B cell (primary cell): ENCODE measurements at regions not wholly inside any gene's neighbourhood (a gene's known extent, or its start where the extent isn't known, plus 50 kb on each side); places are given as distances from the start of the nearest gene placed in this dataset.

ENCODE experiments used
- ATAC-seq: fragments of 200-7000 bp; cut with Tn5 transposase; one replicate; pipeline ENCODE4 v1.10.0; 2021; ENCODE audit warnings: low read depth, mild to moderate bottlenecking, moderate number of reproducible peaks, moderate library complexity
- CTCF ChIA-PET: fragments of 350-600 bp; sonication (Branson Sonifier 250); formaldehyde crosslinking; loops from one replicate; lab custom pipeline; 2021; ENCODE audit warnings: antibody characterized with exemption, inconsistent platforms; lab: Charles Lee
- POLR2A ChIA-PET: fragments of 350-600 bp; sonication (Branson Sonifier 250); formaldehyde crosslinking; loops from one replicate; lab custom pipeline; 2021; ENCODE audit warnings: antibody characterized with exemption; lab: Charles Lee
- DNase-seq: peaks from one replicate; pipeline ENCODE4 v3.0.0; 2013
- H2AFZ ChIP-seq: 2 replicates; pipeline ENCODE4 v1.6.1; 2012; ENCODE audit warnings: mild to moderate bottlenecking, low read depth, low read length; ENCODE audit not compliant: insufficient read depth, poor library complexity, severe bottlenecking
- H3K27ac ChIP-seq, 2 donors: 1 replicate in 1 of 2; 2 replicates in 1 of 2; pipeline ENCODE4 v1.5.1; 2012 to 2013; ENCODE audit warnings: low read length in 2 of 2, mild to moderate bottlenecking in 2 of 2, moderate library complexity in 1 of 2
- H3K27me3 ChIP-seq, 4 experiments: fragments of 200-600 bp in 1 of 4; sonication (generic) in 1 of 4; replicated peaks in 1 of 4; 1 replicate in 2 of 4; 2 replicates in 2 of 4; pipeline versions ENCODE4 v1.6.1 to v1.7.0; 2013 to 2016; ENCODE audit warnings: low read length in 3 of 4, mild to moderate bottlenecking in 2 of 4, mixed read lengths in 1 of 4, moderate library complexity in 1 of 4; ENCODE audit not compliant: insufficient read depth in 4 of 4, control insufficient read depth in 3 of 4; ENCODE audit errors: control extremely low read depth in 1 of 4
- H3K36me3 ChIP-seq, 2 experiments: replicated peaks in 1 of 2; 1 replicate in 1 of 2; 2 replicates in 1 of 2; pipeline versions ENCODE4 v1.6.1 to v1.7.1; 2013; ENCODE audit warnings: low read length in 1 of 2; ENCODE audit not compliant: insufficient read depth in 2 of 2, control insufficient read depth in 1 of 2; ENCODE audit errors: control extremely low read depth in 1 of 2, extremely low read depth in 1 of 2
- H3K4me1 ChIP-seq, 2 donors: fragments of 200-600 bp in 1 of 2; sonication (generic) in 1 of 2; 1 replicate in 1 of 2; 2 replicates in 1 of 2; pipeline versions ENCODE4 v1.5.1 to v1.6.1; 2013 to 2017; ENCODE audit warnings: low read length in 2 of 2; ENCODE audit not compliant: control insufficient read depth in 2 of 2, insufficient read depth in 2 of 2
- H3K4me2 ChIP-seq: replicated peaks from 2 replicates; pipeline ENCODE3; 2012; ENCODE audit warnings: mild to moderate bottlenecking, low read depth, low read length; ENCODE audit not compliant: poor library complexity, severe bottlenecking
- H3K4me3 ChIP-seq, 5 experiments: fragments of 200-600 bp in 1 of 5; sonication (generic) in 1 of 5; 1 replicate in 3 of 5; 2 replicates in 2 of 5; pipeline versions ENCODE4 v1.5.1 to v1.7.0; 2011 to 2016; ENCODE audit warnings: low read length in 4 of 5, mild to moderate bottlenecking in 4 of 5, low read depth in 2 of 5, control low read depth in 1 of 5, moderate library complexity in 1 of 5; ENCODE audit not compliant: insufficient read depth in 1 of 5; ENCODE audit errors: control extremely low read depth in 1 of 5, extremely low read depth in 1 of 5
- H3K79me2 ChIP-seq: fragments of 200-600 bp; sonication (generic); one replicate; pipeline ENCODE4 v1.6.0; 2016; ENCODE audit warnings: low read length; ENCODE audit not compliant: control insufficient read depth, insufficient read depth
- H3K9ac ChIP-seq: fragments of 200-600 bp; sonication (generic); 2 replicates; pipeline ENCODE4 v1.6.1; 2017; ENCODE audit warnings: mild to moderate bottlenecking, low read length, moderate library complexity
- H3K9me3 ChIP-seq, 3 donors: one replicate each; pipeline versions ENCODE4 v1.6.1 to v1.7.1; 2013; ENCODE audit warnings: low read length in 2 of 3; ENCODE audit not compliant: control insufficient read depth in 2 of 3, insufficient read depth in 1 of 3; ENCODE audit errors: control extremely low read depth in 1 of 3
- H4K20me1 ChIP-seq: 2 replicates; pipeline ENCODE4 v1.6.0; 2012; ENCODE audit warnings: mild to moderate bottlenecking, low read length; ENCODE audit not compliant: insufficient read depth, control insufficient read depth, poor library complexity, severe bottlenecking
- H3K27ac Mint-ChIP-seq: one replicate; pipeline ENCODE4 v1.8.0; 2021; ENCODE audit warnings: mixed read lengths
- H3K27me3 Mint-ChIP-seq: one replicate; pipeline ENCODE4 v1.8.0; 2021; ENCODE audit warnings: mixed read lengths
- H3K4me1 Mint-ChIP-seq: one replicate; pipeline ENCODE4 v1.8.0; 2021; ENCODE audit warnings: mixed read lengths
- H3K4me3 Mint-ChIP-seq: one replicate; pipeline ENCODE4 v1.8.0; 2021; ENCODE audit warnings: mixed read lengths
- H3K9me3 Mint-ChIP-seq: one replicate; pipeline ENCODE4 v1.8.0; 2022; ENCODE audit warnings: mixed read lengths; ENCODE audit not compliant: insufficient read depth
- CTCF ChIP-seq: fragments of 200-600 bp; IDR thresholded peaks from one replicate; pipeline ENCODE4 v1.8.0; 2022; ENCODE audit warnings: antibody characterized with exemption, mild to moderate bottlenecking
- EZH2 ChIP-seq: IDR thresholded peaks from 2 replicates; pipeline ENCODE4 v1.6.1; 2012; ENCODE audit warnings: borderline replicate concordance, low read depth, mild to moderate bottlenecking, moderate library complexity, low read length; ENCODE audit not compliant: insufficient read depth, poor library complexity, severe bottlenecking
- WGBS: methylation state at CpG from one replicate; pipeline ENCODE4 v1.1.5; 2013; ENCODE audit warnings: missing lambda C conversion rate; ENCODE audit not compliant: insufficient coverage; 5-methylcytosine and 5-hydroxymethylcytosine counted together
- intact Hi-C: fragments of 100-400 bp; cut with micrococcal nuclease; formaldehyde crosslinking; loops from one replicate; pipeline ENCODE4 v1.10.0; 2022

GRCh38 chr9:14512942-14513341, 180.3 kb downstream of the ZDHHC21 start:
- ATAC-seq (no peak), DNase-seq (no peak)
- no peak overlapping the region for H3K4me3 Mint-ChIP-seq
- no peaks in the 10 kb centered on the region for H3K9me3 Mint-ChIP-seq
- no CpG with 5 or more reads among the region's 1 CpG for WGBS
- no peaks in the 10 kb centered on the region for H3K9me3 ChIP-seq
- peaks cover 22% of the 10 kb centered on the region for H3K27me3 Mint-ChIP-seq
- no peak overlapping the region for H3K9ac ChIP-seq
- intact Hi-C loops = no loop called here
- H3K4me2 ChIP-seq = no peak overlapping the region
- ChIA-PET CTCF (interaction anchor here (0.8 kb wide), 1 partner anchor 9 kb away, joined by 3 read pairs; no protein-coding TSS in a partner anchor), POLR2A (no interaction called here)
- no peaks in the 10 kb centered on the region for H3K79me2 ChIP-seq
- H2AFZ ChIP-seq = no peak overlapping the region
- no peaks in the 10 kb centered on the region for H3K36me3 ChIP-seq
- no peak overlapping the region for H3K4me3 ChIP-seq
- TF ChIP-seq EZH2 (no peak), CTCF (no peak)
- H3K27ac Mint-ChIP-seq = no peak overlapping the region
- no peaks in the 10 kb centered on the region for H3K4me1 Mint-ChIP-seq
- no peaks in the 10 kb centered on the region for H3K4me1 ChIP-seq
- no peaks in the 10 kb centered on the region for H3K27me3 ChIP-seq
- no peak overlapping the region for H3K27ac ChIP-seq
- H4K20me1 ChIP-seq = no peaks in the 10 kb centered on the region

- no peak overlapping the region for H3K4me2 ChIP-seq
- no peaks in the 10 kb centered on the region for H3K36me3 ChIP-seq
- intact Hi-C loops = no loop called here
- TF ChIP-seq CTCF = no peak
- no peak for TF ChIP-seq EZH2
- ChIA-PET POLR2A (no interaction called here), CTCF (no interaction called here)
- peaks cover 24% of the 10 kb centered on the region for H3K27me3 Mint-ChIP-seq
- no peaks in the 10 kb centered on the region for H3K4me1 Mint-ChIP-seq
- H2AFZ ChIP-seq = no peak overlapping the region
- H3K27me3 ChIP-seq = no peaks in the 10 kb centered on the region
- no peak overlapping the region for H3K27ac Mint-ChIP-seq
- H3K4me1 ChIP-seq = no peaks in the 10 kb centered on the region
- ATAC-seq (no peak), DNase-seq (no peak)
- H3K4me3 Mint-ChIP-seq = no peak overlapping the region
- no peaks in the 10 kb centered on the region for H4K20me1 ChIP-seq
- no peaks in the 10 kb centered on the region for H3K9me3 ChIP-seq
- no peaks in the 10 kb centered on the region for H3K9me3 Mint-ChIP-seq
- no peak overlapping the region for H3K4me3 ChIP-seq
- no peak overlapping the region for H3K27ac ChIP-seq
- H3K79me2 ChIP-seq = no peaks in the 10 kb centered on the region
- H3K9ac ChIP-seq = no peak overlapping the region
Measured at GRCh38 chr9:14511452-14511851, 181.8 kb downstream of the ZDHHC21 start.
